Nephron progenitor cell (in vitro differentiated cells): ENCODE measurements at regions not wholly inside any gene's neighbourhood (a gene's known extent, or its start where the extent isn't known, plus 50 kb on each side); places are given as distances from the start of the nearest gene placed in this dataset.
"Not testable (repeated sequence)": the region's sequence is repeated elsewhere in the genome, so short reads cannot be mapped to it uniquely, and the experiment has no call there.

Source experiments
- DNase-seq: peaks from one replicate; pipeline ENCODE4 v3.0.0; 2021
- H3K27ac Mint-ChIP-seq: 2 replicates; pipeline ENCODE4 v1.8.0; 2021; ENCODE audit warnings: mild to moderate bottlenecking, moderate library complexity, mixed read lengths
- H3K27me3 Mint-ChIP-seq: 2 replicates; pipeline ENCODE4 v1.8.0; 2021; ENCODE audit warnings: mild to moderate bottlenecking, low read depth, mixed read lengths; ENCODE audit not compliant: poor library complexity
- H3K36me3 Mint-ChIP-seq: 2 replicates; pipeline ENCODE4 v1.8.0; 2021; ENCODE audit warnings: low read depth, mixed read lengths
- H3K4me1 Mint-ChIP-seq: 2 replicates; pipeline ENCODE4 v1.8.0; 2021; ENCODE audit warnings: mixed read lengths
- H3K4me3 Mint-ChIP-seq: 2 replicates; pipeline ENCODE4 v1.8.0; 2021; ENCODE audit warnings: mild to moderate bottlenecking, moderate library complexity, mixed read lengths
- H3K9me3 Mint-ChIP-seq: 2 replicates; pipeline ENCODE4 v1.8.0; 2021; ENCODE audit warnings: mild to moderate bottlenecking, moderate library complexity, mixed read lengths
- CTCF ChIP-seq: fragments of 200-600 bp; sonication (generic); IDR thresholded peaks from 2 replicates; pipeline ENCODE4 v1.5.0; 2021; ENCODE audit warnings: antibody characterized with exemption

- H3K9me3 Mint-ChIP-seq, result peaks cover 24% of the 10 kb centered on the region
- H3K4me3 Mint-ChIP-seq, result no peak overlapping the region
- H3K27ac Mint-ChIP-seq, result no peak overlapping the region
- TF ChIP-seq CTCF, result no peak
- no peaks in the 10 kb centered on the region for H3K36me3 Mint-ChIP-seq
- H3K27me3 Mint-ChIP-seq, result no peaks in the 10 kb centered on the region
- no peaks in the 10 kb centered on the region for H3K4me1 Mint-ChIP-seq
- DNase-seq, result no peak
Measured at GRCh38 chrX:129000018-129000417, 523.3 kb downstream of the SMARCA1 start.

- H3K9me3 Mint-ChIP-seq, result peaks cover 55% of the 10 kb centered on the region
- H3K4me3 Mint-ChIP-seq, result no peak overlapping the region
- no peak for TF ChIP-seq CTCF
- DNase-seq, result no peak
- H3K4me1 Mint-ChIP-seq, result no peaks in the 10 kb centered on the region
- peaks cover 26% of the 10 kb centered on the region for H3K36me3 Mint-ChIP-seq
- H3K27me3 Mint-ChIP-seq, result no peaks in the 10 kb centered on the region
- no peak overlapping the region for H3K27ac Mint-ChIP-seq
Measured at GRCh38 chrX:128992107-128992971, 531.0 kb downstream of the SMARCA1 start.

- peak; percentile 80 for DNase-seq
- peaks cover 23% of the 10 kb centered on the region for H3K4me1 Mint-ChIP-seq
- H3K36me3 Mint-ChIP-seq, result peaks cover 4% of the 10 kb centered on the region
- no peak overlapping the region for H3K4me3 Mint-ChIP-seq
- TF ChIP-seq CTCF, result peak; percentile 93
- H3K27me3 Mint-ChIP-seq, result peaks cover 2% of the 10 kb centered on the region
- peaks cover 5% of the 10 kb centered on the region for H3K9me3 Mint-ChIP-seq
- H3K27ac Mint-ChIP-seq, result no peak overlapping the region
Measured at GRCh38 chrX:128975745-128976144, 547.5 kb downstream of the SMARCA1 start.

DNA sequence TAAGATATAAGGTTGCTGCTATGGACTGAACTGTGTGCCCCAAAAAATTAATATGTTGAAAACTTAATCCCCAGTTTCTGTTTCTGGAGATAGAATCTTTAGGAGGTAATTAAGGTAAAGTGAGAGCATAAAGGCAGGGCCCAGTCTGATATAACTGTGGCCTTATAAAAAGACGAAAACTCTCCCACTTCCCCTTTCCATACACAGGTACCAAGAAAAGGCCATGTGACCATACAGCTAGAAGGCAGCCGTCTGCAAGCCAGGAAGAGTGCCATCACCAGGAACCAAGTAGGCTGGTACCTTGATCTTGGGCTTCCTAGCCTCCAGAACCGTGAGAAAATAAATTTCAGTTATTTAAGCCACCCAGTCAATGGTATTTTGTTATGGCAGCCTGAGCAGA, 550.3 kb downstream of the SMARCA1 start:
- Mint-ChIP-seq H3K4me3 (no peak overlapping the region), H3K27me3 (peaks cover 2% of the 10 kb centered on the region), H3K27ac (no peak overlapping the region), H3K36me3 (no peaks in the 10 kb centered on the region), H3K4me1 (peaks cover 20% of the 10 kb centered on the region), H3K9me3 (no peaks in the 10 kb centered on the region)
- no peak for DNase-seq
- no peak for TF ChIP-seq CTCF

- no peaks in the 10 kb centered on the region for H3K4me1 Mint-ChIP-seq
- peaks cover 6% of the 10 kb centered on the region for H3K27me3 Mint-ChIP-seq
- H3K9me3 Mint-ChIP-seq, result peaks cover 12% of the 10 kb centered on the region
- no peak overlapping the region for H3K27ac Mint-ChIP-seq
- H3K4me3 Mint-ChIP-seq, result no peak overlapping the region
- no peak for DNase-seq
- no peak for TF ChIP-seq CTCF
- H3K36me3 Mint-ChIP-seq, result no peaks in the 10 kb centered on the region
Measured at GRCh38 chrX:128961290-128961689, 562.0 kb downstream of the SMARCA1 start.

GRCh38 chrX:128954697-128955096, 568.6 kb downstream of the SMARCA1 start:
- H3K4me1 Mint-ChIP-seq, H3K27me3 Mint-ChIP-seq, DNase-seq, H3K27ac Mint-ChIP-seq, H3K4me3 Mint-ChIP-seq: not testable (repeated sequence)
- Mint-ChIP-seq H3K9me3 (peaks cover 52% of the 10 kb centered on the region), H3K36me3 (peaks cover 16% of the 10 kb centered on the region)
